ENCODE measurements at regions not wholly inside any gene's neighbourhood (a gene's known extent, or its start where the extent isn't known, plus 50 kb on each side); places are given as distances from the start of the nearest gene placed in this dataset.
"Not testable (repeated sequence)": the region's sequence is repeated elsewhere in the genome, so short reads cannot be mapped to it uniquely, and the experiment has no call there.

- DNase-seq (ENCODE audit: low read depth, low spot score): no peak
Observed at GRCh38 chr12:78284417-78284816, 453.7 kb downstream of the NAV3 start.

GRCh38 chr12:78290606-78291345 lies 460.1 kb downstream of the NAV3 start:
- H3K4me1 Mint-ChIP-seq: no peaks in the 10 kb centered on the region
- TF ChIP-seq CTCF (conservative IDR thresholded peaks at IDR 0.05): no peak
- peak overlapping the region; percentile 68 for H3K27ac Mint-ChIP-seq (ENCODE audit: unreplicated experiment)
- H3K9me3 Mint-ChIP-seq: no peaks in the 10 kb centered on the region
- no peak overlapping the region for H3K4me3 Mint-ChIP-seq
- DNase-seq (ENCODE audit: low read depth, low spot score): no peak
- no peaks in the 10 kb centered on the region for H3K27me3 Mint-ChIP-seq (ENCODE audit: low read depth)
- no peaks in the 10 kb centered on the region for H3K36me3 Mint-ChIP-seq (ENCODE audit: low read depth)

More at GRCh38 chr12:78284417-78284816, 453.7 kb downstream of the NAV3 start:
- Mint-ChIP-seq H3K4me3 (no peak overlapping the region), H3K4me1 (no peaks in the 10 kb centered on the region), H3K9me3 (peaks cover 2% of the 10 kb centered on the region), H3K27ac (ENCODE audit: unreplicated experiment) (no peak overlapping the region), H3K27me3 (ENCODE audit: low read depth) (no peaks in the 10 kb centered on the region), H3K36me3 (ENCODE audit: low read depth) (no peaks in the 10 kb centered on the region)
- no peak for TF ChIP-seq CTCF (conservative IDR thresholded peaks at IDR 0.05)

- no peak for TF ChIP-seq CTCF (conservative IDR thresholded peaks at IDR 0.05)
- no peak overlapping the region for H3K4me3 Mint-ChIP-seq
- H3K9me3 Mint-ChIP-seq: no peaks in the 10 kb centered on the region
- no peaks in the 10 kb centered on the region for H3K27me3 Mint-ChIP-seq (ENCODE audit: low read depth)
- no peaks in the 10 kb centered on the region for H3K36me3 Mint-ChIP-seq (ENCODE audit: low read depth)
- DNase-seq (ENCODE audit: low read depth, low spot score): no peak
- H3K27ac Mint-ChIP-seq (ENCODE audit: unreplicated experiment): no peak overlapping the region
- H3K4me1 Mint-ChIP-seq: no peaks in the 10 kb centered on the region
Observed at GRCh38 chr12:78293059-78293686, 462.5 kb downstream of the NAV3 start.

- not testable (repeated sequence) for DNase-seq (ENCODE audit: low read depth, low spot score); H3K27me3 Mint-ChIP-seq (ENCODE audit: low read depth); H3K27ac Mint-ChIP-seq (ENCODE audit: unreplicated experiment); H3K4me3 Mint-ChIP-seq; H3K9me3 Mint-ChIP-seq; H3K4me1 Mint-ChIP-seq; H3K36me3 Mint-ChIP-seq (ENCODE audit: low read depth)
Observed at GRCh38 chr12:78301282-78301681, 470.6 kb downstream of the NAV3 start.

GRCh38 chr12:78305808-78306207 lies 475.1 kb downstream of the NAV3 start:
- Mint-ChIP-seq H3K27ac (ENCODE audit: unreplicated experiment) (no peak overlapping the region), H3K9me3 (peaks cover 7% of the 10 kb centered on the region), H3K36me3 (ENCODE audit: low read depth) (peaks cover 3% of the 10 kb centered on the region), H3K4me1 (no peaks in the 10 kb centered on the region), H3K4me3 (no peak overlapping the region), H3K27me3 (ENCODE audit: low read depth) (no peaks in the 10 kb centered on the region)
- DNase-seq (ENCODE audit: low read depth, low spot score): no peak
- TF ChIP-seq CTCF (conservative IDR thresholded peaks at IDR 0.05): no peak

GRCh38 chr12:78306236-78306635 lies 475.5 kb downstream of the NAV3 start:
- no peak overlapping the region for H3K27ac Mint-ChIP-seq (ENCODE audit: unreplicated experiment)
- no peaks in the 10 kb centered on the region for H3K27me3 Mint-ChIP-seq (ENCODE audit: low read depth)
- no peak overlapping the region for H3K4me3 Mint-ChIP-seq
- TF ChIP-seq CTCF (conservative IDR thresholded peaks at IDR 0.05): no peak
- H3K4me1 Mint-ChIP-seq: no peaks in the 10 kb centered on the region
- peaks cover 3% of the 10 kb centered on the region for H3K36me3 Mint-ChIP-seq (ENCODE audit: low read depth)
- peaks cover 7% of the 10 kb centered on the region for H3K9me3 Mint-ChIP-seq
- no peak for DNase-seq (ENCODE audit: low read depth, low spot score)
